CD4-positive, alpha-beta T cell treated with Interleukin-15 for 4 hours (primary cell): ENCODE measurements at regions not wholly inside any gene's neighbourhood (a gene's known extent, or its start where the extent isn't known, plus 50 kb on each side); places are given as distances from the start of the nearest gene placed in this dataset.

Experiments
- DNase-seq: peaks from one replicate; pipeline ENCODE4 v3.0.0-alpha.2; 2020; ENCODE audit warnings: low spot score

DNA sequence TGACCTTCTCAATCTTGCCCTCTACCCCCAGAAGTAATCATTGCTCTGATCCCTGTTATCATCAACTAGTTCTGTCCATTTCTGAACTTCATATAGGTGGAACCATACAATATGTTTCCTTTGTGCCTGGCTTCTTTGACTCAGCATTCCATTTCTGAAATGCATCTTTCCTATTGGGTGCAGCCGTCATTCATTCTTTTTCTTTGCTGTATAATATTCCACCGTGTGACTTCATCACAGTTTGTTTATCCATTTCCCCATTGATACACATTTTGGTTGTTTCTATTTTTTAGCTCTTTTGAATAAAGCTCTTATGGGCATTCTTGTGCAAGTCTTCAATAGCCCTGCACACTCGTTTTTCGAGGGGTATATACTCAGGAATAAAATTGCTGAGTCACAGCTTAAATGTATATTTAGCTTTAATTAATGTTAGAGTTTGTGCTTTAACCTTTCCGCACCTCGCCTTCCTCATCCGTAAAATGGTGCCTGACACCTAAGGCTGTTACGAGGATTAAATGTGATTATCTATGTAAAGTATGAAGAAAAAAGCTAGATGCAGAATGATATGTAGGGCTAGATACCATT lies 491.6 kb downstream of the MIAT start:
- DNase-seq, result no peak

DNA sequence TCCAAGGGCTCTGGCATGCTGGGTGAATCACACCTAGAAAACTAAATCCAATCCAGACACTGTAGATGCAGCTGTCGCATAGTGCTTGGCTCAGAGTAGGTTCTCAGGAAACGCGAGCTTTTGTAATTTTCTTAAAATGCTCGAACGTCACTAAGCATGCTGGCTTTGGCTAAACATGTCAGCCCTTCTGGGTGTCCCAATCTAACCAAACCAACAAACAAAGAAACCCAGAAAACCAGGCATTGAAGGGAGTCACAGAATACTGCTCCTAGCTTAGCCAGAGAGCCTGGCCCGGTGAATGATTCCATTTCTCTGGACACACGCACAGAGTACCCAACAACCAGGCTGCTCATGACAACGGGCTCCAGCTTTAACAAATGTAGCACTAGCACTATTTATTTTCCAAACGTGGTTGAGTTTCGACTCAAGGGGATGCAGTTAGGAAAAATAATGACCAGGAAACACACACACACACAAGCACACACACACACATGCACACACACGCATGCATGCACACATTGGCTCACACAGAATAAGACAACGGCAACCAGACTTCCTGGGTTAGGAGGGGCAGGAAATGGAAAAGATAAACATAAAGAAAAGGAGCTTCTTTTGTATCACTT lies 492.6 kb downstream of the MIAT start:
- no peak for DNase-seq

DNA sequence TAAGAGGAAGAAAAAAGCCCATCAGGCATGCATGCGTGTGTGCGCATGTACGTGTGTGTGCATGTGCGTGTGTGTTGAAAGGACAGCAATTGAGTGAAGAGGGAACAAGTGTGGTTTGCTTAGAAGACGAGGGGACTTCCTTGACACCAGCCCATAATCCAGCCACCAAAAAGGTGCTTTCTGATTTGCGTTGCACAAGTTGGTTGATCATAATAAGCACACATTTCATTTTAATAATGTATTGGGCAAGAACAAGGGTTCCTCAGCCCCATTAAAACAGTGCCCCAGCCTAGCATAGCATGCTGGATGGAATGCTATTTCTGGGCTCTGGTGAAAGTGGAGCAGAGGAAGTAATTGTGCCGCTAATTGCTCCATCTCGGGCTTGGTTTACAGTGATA lies 493.2 kb downstream of the MIAT start:
- no peak for DNase-seq

DNA sequence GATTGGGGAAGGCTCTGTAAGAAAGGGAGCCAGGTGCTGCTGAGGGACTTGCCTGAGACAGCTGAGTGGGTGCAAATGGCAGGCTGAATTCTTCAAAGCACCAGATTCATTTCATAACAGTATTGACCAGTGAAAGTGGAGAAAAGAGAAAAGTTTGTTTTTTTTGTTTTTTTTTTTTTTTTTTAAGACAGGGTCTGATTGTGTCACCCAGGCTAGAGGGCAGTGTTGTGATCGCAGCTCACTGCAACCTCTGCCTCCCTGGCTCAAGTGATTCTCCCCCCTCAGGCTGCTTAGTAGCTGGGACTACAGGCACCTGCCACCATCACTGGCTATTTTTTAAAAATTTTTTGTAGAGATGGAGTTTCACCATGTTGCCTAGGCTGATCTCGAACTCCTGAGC lies 494.0 kb downstream of the MIAT start:
- DNase-seq, result no peak

DNA sequence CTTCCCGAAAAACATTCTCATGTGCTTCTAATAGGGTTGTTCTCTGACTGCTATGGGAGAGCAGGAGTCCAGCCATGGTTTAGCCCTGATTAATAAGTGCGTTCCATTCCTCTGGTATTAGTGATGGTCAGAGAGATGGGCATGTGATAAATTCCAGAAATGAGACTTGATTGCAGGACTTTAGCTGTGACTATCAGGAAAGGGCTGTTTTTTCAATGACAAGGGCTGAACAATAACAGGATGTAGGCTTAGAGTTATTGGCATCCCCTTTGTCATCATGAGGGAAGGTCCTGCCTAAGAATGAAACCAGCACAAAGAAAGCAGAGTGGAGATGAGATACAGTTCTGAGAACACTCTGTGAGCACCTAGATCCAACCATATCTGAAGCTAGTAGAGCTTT lies 494.6 kb downstream of the MIAT start:
- DNase-seq, result no peak

DNA sequence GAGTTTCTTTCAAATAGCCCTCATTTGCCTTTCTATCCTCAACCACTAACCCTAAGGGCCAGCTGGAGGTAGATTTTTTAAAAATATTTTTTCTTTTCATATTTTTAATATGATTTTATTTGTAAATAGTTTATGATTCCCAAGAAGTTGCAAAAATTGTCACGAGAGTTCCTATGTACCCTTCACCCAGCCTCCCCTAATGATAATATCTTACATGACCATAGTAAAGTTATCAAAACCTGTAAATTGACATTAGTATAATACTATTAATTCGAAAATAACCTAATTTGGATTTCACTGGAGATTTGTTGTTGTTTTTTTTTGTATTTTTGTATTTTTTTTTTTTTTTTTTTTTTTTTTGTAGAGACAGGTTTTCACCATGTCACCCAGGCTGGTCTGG lies 495.5 kb downstream of the MIAT start:
- DNase-seq, result no peak

DNA sequence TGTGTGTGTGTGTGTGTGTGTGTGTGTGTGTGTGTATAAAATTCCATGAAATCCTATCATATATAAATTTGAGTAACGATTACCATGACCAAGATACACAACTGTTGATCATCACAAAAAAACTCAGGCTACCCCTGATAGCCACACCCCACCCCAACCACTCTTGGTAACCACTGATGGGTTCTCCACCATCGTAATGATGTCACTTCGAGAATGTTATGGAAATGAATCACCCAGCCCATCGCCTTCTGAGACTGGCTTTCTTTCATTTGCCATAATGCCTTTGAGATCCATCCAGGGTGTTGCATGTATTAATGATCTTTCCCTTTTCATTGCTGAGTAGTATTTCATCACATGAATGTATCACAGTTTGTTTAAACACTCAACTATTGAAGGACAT lies 496.0 kb downstream of the MIAT start:
- no peak for DNase-seq

DNA sequence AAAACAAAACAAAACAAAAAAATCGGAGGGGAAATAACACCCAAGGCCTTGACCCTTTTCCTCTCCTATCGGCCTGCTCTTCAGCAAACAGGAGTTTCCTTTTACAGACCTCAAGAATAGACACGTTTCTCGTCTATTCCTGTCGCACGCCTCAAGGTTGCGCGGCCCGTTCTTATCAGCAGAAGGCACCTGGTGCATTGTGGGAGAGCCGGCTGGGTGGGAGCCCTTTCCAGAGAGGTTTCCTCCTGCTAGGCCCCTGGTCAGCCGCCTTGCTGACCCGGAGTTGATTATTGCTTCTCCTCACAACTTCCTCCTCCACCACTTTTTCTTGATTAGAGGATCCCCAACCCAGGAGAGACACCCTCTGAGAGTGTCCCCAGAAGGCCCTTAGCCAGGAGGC lies 497.3 kb downstream of the MIAT start:
- no peak for DNase-seq

DNA sequence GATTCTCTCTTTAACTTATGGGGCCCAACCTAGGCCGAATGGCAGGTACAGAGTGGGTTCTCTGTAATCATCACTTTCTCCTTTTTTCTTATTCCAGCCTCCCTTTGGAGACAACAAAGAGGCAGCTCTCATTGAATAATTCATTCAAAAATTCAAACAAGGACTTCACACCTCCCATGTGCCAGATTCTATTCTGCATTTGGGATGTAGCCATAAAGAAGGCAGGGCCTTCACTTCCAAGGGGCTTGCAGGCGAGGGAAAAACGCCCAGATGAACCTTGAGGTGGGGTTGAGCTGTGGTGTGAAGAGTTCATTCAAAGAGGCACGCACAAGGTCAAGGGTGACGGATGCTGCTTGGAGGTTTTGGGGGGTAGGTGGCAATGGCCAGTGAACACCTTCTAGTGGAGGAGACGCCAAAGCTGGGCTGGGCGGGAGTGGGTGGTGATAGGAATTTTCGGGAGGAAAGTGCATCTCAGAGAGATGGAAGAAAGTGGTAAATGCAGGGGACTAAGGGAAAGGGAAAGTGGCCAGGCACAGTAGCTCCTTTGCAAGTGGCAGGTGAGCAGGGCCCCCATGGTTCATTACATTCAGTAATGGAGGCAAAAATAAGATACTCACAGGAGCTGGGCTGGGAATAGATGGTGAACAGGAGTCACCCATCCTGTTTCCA lies 499.6 kb downstream of the MIAT start:
- DNase-seq, result no peak

DNA sequence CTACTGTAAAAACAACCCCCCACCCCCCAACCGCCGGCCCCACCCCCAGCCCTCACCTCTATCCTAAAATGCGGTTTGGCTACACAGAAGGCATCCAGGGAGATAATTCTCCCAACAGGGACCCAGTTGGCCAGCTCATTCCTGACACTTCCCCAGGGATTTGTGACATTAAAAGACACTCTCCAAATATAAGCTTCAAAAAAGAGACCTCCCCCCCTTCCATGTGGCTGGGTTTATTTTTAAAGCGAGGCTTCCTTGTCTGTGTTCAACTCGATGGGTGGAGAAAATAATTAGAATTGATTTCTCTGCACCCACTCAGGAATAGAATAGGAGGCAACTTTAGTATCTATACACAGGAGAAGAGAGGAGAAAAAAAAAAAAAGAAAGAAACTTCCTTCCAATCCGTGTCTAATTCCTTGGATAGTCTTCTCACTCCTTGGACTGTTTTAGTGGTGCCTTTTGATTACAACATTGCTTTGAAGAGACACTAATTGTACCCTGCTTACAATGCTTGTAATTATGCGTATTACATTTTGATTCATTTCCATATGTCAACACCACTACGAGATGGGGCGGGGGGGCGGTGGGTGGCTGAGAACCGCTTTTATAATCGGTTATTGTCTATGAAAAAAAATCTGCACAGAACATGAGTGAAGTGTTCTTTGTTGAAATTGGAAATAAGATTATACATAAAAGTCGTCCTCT lies 500.4 kb downstream of the MIAT start:
- DNase-seq, result no peak

DNA sequence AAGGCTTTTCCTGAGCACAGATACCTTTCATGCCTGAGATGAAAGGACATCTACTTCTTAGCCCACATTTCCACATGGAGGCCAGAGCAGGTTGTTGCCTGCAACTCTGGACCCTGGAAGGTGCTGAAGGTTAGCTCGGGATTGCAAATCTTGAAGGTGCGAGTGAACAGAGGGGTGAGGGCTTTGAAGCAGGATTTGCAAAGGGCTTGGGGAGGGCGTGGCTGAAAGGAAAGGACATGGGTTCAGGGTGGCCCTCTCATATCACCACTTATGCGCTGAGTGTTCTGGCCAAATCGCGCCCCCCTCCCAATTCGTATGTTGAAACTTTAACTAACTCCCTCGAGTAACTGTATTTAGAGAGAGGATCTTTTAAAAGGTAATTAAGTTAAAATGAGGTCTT lies 501.6 kb downstream of the MIAT start:
- DNase-seq, result no peak

DNA sequence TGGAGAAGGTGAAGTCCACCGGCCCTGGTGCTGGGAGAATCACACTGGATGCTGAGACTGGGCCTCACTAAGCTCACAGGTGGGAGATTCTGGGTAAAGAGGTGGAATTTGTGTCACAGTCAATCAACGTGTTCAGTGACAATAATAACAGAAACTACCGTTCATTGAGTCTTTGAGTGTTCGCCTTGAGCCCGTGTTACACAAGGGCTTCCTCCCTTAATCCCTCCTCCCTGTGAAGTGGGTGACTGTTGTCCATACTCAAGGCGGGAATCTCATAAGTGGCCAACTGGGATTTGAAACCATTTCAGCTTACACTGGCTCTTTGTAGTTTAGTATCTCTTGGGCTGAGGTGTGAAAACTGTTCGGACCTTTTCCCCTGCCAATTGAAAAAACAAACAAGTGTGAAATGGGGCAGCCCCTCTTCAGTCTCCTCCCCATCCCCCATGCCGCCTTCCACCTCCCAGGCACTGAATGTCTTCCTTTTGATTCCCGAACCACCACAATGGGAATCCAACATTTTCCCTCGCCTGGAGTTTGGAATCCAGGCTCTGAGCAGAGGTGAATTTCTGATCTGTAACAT lies 502.4 kb downstream of the MIAT start:
- DNase-seq, result no peak

DNA sequence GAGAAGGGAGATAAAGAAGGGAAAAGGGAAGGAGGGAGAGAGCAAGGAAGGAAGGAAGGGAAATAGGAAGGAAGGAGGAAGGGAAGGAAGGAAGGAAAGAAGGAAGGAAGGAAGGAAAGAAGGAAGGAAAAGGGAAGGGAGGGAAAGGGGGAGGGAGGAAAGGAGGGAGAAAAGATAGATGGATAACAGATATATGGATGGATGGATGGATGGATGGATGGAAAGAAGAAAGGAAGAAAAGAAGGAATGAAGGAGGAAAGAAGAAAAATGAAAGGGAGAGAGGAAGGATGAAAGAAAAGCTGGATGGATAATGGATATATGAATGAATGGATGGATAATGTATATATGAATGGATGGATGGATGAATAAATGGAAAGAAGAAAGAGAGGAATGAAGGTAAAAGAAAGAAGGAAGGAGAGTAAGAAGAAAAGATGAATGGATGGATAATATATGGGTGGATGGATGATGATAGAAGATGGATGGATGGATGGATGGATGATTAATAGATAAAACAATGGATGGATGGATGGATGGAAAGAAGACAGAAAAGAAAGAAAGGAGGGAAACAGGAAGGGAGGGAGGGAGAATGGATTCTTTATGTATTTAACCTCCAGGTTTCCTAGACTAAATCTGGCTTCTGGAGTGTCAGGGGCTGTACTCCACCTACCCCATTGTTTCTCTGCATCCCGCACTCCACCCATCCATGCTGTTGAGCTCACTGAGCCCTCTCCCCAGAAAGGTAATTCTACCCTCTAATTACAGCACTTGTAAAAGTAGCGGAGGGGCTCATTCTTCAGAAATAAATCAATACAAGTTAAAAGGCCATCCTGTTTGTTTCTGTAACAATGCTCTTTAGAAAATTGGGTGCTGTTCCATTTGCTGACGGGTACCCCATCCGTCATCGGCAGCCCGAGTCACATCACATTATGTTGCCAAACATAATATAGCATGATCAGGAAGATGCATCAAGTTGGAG lies 506.1 kb downstream of the MIAT start:
- DNase-seq, result no peak

DNA sequence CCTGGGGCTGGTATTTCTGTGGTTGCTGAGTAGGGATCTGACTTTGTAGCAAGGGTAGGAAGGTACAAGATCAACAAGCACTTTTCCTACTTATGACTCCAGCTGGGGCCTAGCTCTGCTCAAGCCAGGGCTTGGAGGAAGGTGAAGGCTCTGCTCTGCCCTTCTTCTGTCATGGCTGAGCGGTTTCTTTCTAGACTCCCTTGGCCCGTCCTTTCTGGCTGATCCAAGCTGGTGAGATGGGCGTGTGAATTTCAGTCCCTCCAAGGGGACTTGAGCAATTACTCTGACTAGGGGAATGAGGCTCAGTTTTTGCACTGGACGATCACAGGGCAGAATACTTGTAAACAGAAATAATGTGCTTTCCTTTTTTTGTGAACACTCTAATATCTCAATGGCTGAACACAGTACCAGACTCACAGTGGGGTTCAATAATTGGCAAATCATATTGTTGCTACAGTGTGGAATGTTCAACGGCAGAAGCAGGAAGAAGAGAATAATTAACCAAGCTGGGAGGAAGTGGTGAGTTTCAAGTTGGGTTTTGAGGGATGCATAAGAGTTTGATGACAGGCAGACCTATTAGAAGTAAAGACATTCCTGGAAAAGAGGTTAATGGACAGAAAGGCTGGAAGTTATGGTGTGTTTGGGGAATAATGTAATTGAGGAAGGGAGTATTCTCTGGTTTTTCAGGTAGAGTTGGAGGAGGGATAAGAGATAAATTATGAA lies 507.6 kb downstream of the MIAT start:
- DNase-seq, result no peak

DNA sequence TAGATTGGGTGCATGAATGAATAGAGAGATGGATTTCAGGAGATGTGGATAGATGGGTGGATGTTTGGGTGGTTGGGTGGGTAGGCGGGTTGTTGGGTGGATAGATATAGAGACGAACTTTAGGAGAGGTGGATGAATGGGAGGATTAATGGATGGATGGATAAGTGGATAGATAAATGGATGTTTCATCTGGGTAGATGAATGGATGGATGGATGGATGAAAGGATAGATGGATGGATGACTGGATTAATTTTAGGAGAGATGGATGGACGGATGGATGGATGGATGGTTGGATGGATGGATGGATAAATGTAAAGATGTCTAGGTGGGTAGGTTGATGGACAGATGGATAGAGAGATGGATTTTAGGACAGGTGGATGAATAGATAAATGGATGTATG lies 511.3 kb downstream of the MIAT start:
- DNase-seq, result no peak

DNA sequence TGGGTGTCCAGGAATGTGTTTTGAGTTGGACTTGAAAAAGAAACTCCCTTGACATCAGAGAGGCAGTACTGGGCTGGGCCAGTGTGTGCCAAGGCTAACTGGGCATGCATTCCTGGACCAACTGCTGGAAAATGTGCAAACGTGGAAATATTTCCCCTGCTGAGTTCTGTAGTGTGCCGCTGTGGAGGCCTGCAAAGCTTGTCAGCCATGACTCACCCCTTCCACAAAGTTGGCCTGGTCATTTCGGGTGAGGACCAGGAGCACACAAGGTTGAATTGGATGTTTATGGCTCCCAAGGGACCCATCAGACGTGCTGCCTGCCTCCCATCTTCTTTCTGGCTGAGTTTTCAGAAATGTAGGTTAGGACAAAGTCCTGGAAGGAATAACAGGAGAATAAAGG lies 513.1 kb downstream of the MIAT start:
- DNase-seq, result no peak

DNA sequence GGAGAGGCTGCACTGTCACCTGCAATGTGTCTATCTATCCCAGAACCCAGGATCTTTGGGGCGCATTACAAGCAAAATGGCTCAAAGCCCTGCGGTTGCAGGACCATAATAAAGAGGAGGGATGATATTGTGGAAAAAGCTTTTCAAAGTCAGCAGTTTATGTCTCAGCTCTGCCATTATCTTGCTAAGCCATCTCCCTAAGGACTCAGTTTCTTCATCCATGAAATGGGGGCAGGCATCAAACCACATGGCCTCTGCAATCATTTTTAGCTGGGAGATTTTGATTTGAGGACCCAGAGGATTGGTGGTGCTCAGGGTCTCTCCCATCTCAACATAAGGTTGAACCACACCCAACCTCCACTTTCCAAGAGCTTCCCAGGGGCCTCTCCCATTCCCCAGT lies 513.8 kb downstream of the MIAT start:
- no peak for DNase-seq

DNA sequence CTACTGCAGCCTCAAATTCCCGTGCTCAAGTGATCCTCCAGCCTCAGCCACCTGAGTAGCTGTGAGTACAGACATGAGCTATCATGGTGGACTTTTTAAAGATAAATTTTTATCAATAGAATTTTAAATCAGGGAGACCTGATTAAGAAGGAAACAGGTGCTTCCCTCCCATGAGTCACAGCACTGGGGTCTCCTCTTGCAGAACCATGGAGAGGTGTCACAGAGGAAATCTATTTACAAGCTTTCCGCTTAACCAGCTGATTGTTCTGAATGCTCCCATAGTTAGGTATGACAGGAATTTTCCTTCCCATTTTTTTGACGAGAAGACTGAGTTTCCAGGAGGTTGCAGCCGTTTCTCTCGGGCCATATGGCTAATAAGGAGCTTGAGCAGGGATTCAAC lies 516.1 kb downstream of the MIAT start:
- no peak for DNase-seq

DNA sequence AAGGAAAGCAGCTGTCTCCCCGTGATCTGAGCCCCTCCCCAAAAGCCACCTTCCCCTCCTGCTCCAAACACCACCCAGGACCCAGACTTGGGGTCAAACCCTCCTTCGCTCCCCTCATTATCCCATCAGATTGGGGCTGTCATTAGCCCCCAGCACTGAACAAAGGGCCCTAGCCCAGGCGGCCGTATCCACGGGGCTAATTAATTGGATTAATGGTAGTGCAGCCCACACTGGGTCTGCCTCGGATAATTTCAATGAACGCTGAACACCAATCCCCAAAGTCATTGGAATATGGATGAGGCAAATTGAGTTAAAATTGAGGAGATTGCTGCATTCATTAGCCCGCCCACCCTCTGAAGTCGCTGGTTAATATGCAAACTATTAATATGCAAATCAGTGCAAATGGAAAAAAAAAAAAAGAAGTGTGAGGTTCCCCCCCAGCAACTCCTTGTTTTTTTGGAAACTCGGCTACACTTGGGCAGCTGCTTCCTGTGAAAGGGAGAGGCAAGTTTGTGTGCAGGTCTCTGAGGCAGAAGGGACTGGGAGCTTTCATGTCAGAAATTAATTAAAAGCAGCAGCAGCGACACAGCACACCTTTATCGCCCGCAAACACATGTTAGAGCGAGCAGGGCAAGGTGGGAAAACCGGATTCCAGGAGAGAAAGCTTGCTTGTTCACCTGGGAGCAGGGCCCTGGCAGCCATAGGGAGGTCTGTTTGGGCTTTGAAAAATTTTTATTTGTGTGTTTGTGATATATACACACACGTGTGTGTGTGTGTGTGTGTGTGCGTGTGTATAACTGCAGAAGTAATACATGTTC lies 517.8 kb downstream of the MIAT start:
- DNase-seq, result no peak

DNA sequence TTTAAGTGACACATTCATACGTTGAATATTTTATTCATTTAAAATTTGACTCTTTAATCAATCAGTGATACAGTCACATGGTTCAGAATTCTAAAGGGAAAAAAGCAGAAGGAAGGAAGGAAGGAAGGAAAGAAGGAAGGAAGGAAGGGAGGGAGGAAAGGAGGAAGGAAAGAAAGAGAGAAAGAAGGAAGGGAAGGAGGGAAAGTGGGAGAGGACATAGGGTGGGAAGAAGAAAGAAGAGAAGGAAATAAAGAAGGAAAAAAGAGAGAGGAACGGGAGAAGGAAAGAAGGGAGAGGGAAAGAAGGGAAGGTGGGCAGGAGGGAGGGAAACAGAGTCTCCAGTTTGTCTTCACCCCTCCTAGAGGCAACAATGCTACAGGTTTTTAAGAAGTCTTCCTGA lies 518.6 kb downstream of the MIAT start:
- no peak for DNase-seq
